ENCODE measurements at regions not wholly inside any gene's neighbourhood (a gene's known extent, or its start where the extent isn't known, plus 50 kb on each side); places are given as distances from the start of the nearest gene placed in this dataset.

- TF ChIP-seq CSRNP3 (CRISPR knock-in tag; IDR thresholded peaks at IDR 0.05) (no peak), TCF4 (CRISPR knock-in tag; IDR thresholded peaks at IDR 0.05; ENCODE audit: borderline replicate concordance) (no peak), SNAI2 (CRISPR knock-in tag; IDR thresholded peaks at IDR 0.05) (no peak), OSR1 (CRISPR knock-in tag; IDR thresholded peaks at IDR 0.05) (no peak), RARB (CRISPR knock-in tag; IDR thresholded peaks at IDR 0.05) (no peak), TSHZ2 (CRISPR knock-in tag; IDR thresholded peaks at IDR 0.05) (no peak), TOX (CRISPR knock-in tag; IDR thresholded peaks at IDR 0.05; ENCODE audit: borderline replicate concordance) (no peak), ZNF70 (CRISPR knock-in tag; IDR thresholded peaks at IDR 0.05) (no peak), ARNTL (CRISPR knock-in tag; IDR thresholded peaks at IDR 0.05; ENCODE audit: borderline replicate concordance, low read depth) (no peak)
- no peak for ATAC-seq
Observed at GRCh38 chr1:57794078-57794477, 370.2 kb upstream of the DAB1 start.

- TF ChIP-seq POU6F1 (CRISPR knock-in tag; IDR thresholded peaks at IDR 0.05; ENCODE audit: borderline replicate concordance, low read depth) (no peak), PPARA (CRISPR knock-in tag; IDR thresholded peaks at IDR 0.05; ENCODE audit: borderline replicate concordance) (no peak), OSR1 (CRISPR knock-in tag; IDR thresholded peaks at IDR 0.05) (no peak), ZFP3 (CRISPR knock-in tag; IDR thresholded peaks at IDR 0.05) (no peak), ISL1 (CRISPR knock-in tag; IDR thresholded peaks at IDR 0.05) (no peak), TCF4 (CRISPR knock-in tag; IDR thresholded peaks at IDR 0.05; ENCODE audit: borderline replicate concordance) (no peak), ZNF565 (CRISPR knock-in tag; conservative IDR thresholded peaks at IDR 0.05; ENCODE audit: low read depth) (no peak), ZNF70 (CRISPR knock-in tag; IDR thresholded peaks at IDR 0.05) (no peak), TOX (CRISPR knock-in tag; IDR thresholded peaks at IDR 0.05; ENCODE audit: borderline replicate concordance) (no peak), ZC3H10 (CRISPR knock-in tag; IDR thresholded peaks at IDR 0.05) (no peak)
Observed at GRCh38 chr1:57791497-57791896, 367.6 kb upstream of the DAB1 start.

GRCh38 chr1:57789936-57790335, 366.1 kb upstream of the DAB1 start:
- no peak for ATAC-seq
- TF ChIP-seq ZFP3 (CRISPR knock-in tag; IDR thresholded peaks at IDR 0.05) (no peak), BACH2 (CRISPR knock-in tag; IDR thresholded peaks at IDR 0.05; ENCODE audit: borderline replicate concordance) (no peak), ZNF565 (CRISPR knock-in tag; conservative IDR thresholded peaks at IDR 0.05; ENCODE audit: low read depth) (no peak), ISL1 (CRISPR knock-in tag; IDR thresholded peaks at IDR 0.05) (no peak), TCF4 (CRISPR knock-in tag; IDR thresholded peaks at IDR 0.05; ENCODE audit: borderline replicate concordance) (no peak)

More at GRCh38 chr1:57791497-57791896, 367.6 kb upstream of the DAB1 start:
- no peak for ATAC-seq

- peak; percentile 74 for ATAC-seq
- TF ChIP-seq CSDC2 (CRISPR knock-in tag; IDR thresholded peaks at IDR 0.05) (no peak), CREB5 (CRISPR knock-in tag; IDR thresholded peaks at IDR 0.05; ENCODE audit: low read depth) (no peak), TCF4 (CRISPR knock-in tag; IDR thresholded peaks at IDR 0.05; ENCODE audit: borderline replicate concordance) (peak; percentile 27; the same call in 1 of the 2 replicates), ZNF70 (CRISPR knock-in tag; IDR thresholded peaks at IDR 0.05) (no peak), TOX (CRISPR knock-in tag; IDR thresholded peaks at IDR 0.05; ENCODE audit: borderline replicate concordance) (no peak), ISL1 (CRISPR knock-in tag; IDR thresholded peaks at IDR 0.05) (peak; percentile 60; the same call in 1 of the 2 replicates), PATZ1 (CRISPR knock-in tag; IDR thresholded peaks at IDR 0.05; ENCODE audit: borderline replicate concordance) (peak; percentile 46; the same call in 1 of the 2 replicates)
Observed at GRCh38 chr1:57788313-57788712, 364.5 kb upstream of the DAB1 start.
